Fibroblast of lung (primary cell): ENCODE measurements at regions not wholly inside any gene's neighbourhood (a gene's known extent, or its start where the extent isn't known, plus 50 kb on each side); places are given as distances from the start of the nearest gene placed in this dataset.

Source experiments
- DNase-seq, 2 donors: peaks; one replicate each; pipeline versions ENCODE4 v3.0.0 to v3.0.0-alpha.2; 2010; ENCODE audit warnings: low read depth in 2 of 2
- H2AFZ ChIP-seq: 2 replicates; pipeline ENCODE4 v1.5.1; 2012; ENCODE audit warnings: low read length, control low read depth, inconsistent platforms
- H3K27ac ChIP-seq: 2 replicates; pipeline ENCODE4 v1.5.1; 2011; ENCODE audit warnings: low read length, control low read depth; ENCODE audit not compliant: insufficient read depth
- H3K27me3 ChIP-seq: 2 replicates; pipeline ENCODE4 v1.5.1; 2011; ENCODE audit warnings: mild to moderate bottlenecking, low read length; ENCODE audit not compliant: control insufficient read depth, insufficient read depth
- H3K36me3 ChIP-seq: 2 replicates; pipeline ENCODE4 v1.5.1; 2011; ENCODE audit warnings: low read length; ENCODE audit not compliant: control insufficient read depth, insufficient read depth
- H3K4me1 ChIP-seq: 2 replicates; pipeline ENCODE4 v1.5.1; 2011; ENCODE audit warnings: low read length; ENCODE audit not compliant: control insufficient read depth, insufficient read depth; ENCODE audit errors: extremely low read depth
- H3K4me2 ChIP-seq: 2 replicates; pipeline ENCODE4 v1.5.1; 2011; ENCODE audit warnings: low read length, control low read depth; ENCODE audit not compliant: insufficient read depth; ENCODE audit errors: extremely low read depth
- H3K4me3 ChIP-seq, 4 experiments: fragments of 200-600 bp in 1 of 4; sonication (generic) in 1 of 4; replicated peaks in 1 of 4; 2 replicates each; pipeline ENCODE4 v1.5.1; 2011 to 2016; ENCODE audit warnings: low read length in 4 of 4, low read depth in 3 of 4, mild to moderate bottlenecking in 3 of 4, control low read depth in 2 of 4, inconsistent platforms in 1 of 4, mixed read lengths in 1 of 4; ENCODE audit not compliant: insufficient read depth in 1 of 4; ENCODE audit errors: control extremely low read depth in 1 of 4
- H3K79me2 ChIP-seq: 2 replicates; pipeline ENCODE4 v1.5.1; 2012; ENCODE audit warnings: mild to moderate bottlenecking, low read length, inconsistent platforms; ENCODE audit not compliant: control insufficient read depth, insufficient read depth
- H3K9ac ChIP-seq: 2 replicates; pipeline ENCODE4 v1.5.1; 2011; ENCODE audit warnings: mild to moderate bottlenecking, low read length, control low read depth; ENCODE audit not compliant: insufficient read depth
- H3K9me3 ChIP-seq: 2 replicates; pipeline ENCODE4 v1.5.1; 2012; ENCODE audit warnings: low read depth, low read length; ENCODE audit not compliant: control insufficient read depth, insufficient read depth
- H4K20me1 ChIP-seq: 2 replicates; pipeline ENCODE4 v1.5.1; 2011; ENCODE audit warnings: low read length; ENCODE audit not compliant: control insufficient read depth, insufficient read depth; ENCODE audit errors: extremely low read depth
- EZH2 ChIP-seq: IDR thresholded peaks from 2 replicates; pipeline ENCODE4 v1.5.1; 2012; ENCODE audit warnings: low read length, control low read depth, mild to moderate bottlenecking; ENCODE audit errors: missing control alignments
- TF ChIP-seq, protein P1 (sequence below), 2 donors: IDR thresholded peaks in 1 of 2; conservative IDR thresholded peaks in 1 of 2; 1 replicate in 1 of 2; 2 replicates in 1 of 2; pipeline ENCODE4 v1.5.1; 2011 to 2012; ENCODE audit warnings: low read length in 2 of 2, control low read depth in 1 of 2, inconsistent platforms in 1 of 2, low read depth in 1 of 2, mild to moderate bottlenecking in 1 of 2

DNA sequence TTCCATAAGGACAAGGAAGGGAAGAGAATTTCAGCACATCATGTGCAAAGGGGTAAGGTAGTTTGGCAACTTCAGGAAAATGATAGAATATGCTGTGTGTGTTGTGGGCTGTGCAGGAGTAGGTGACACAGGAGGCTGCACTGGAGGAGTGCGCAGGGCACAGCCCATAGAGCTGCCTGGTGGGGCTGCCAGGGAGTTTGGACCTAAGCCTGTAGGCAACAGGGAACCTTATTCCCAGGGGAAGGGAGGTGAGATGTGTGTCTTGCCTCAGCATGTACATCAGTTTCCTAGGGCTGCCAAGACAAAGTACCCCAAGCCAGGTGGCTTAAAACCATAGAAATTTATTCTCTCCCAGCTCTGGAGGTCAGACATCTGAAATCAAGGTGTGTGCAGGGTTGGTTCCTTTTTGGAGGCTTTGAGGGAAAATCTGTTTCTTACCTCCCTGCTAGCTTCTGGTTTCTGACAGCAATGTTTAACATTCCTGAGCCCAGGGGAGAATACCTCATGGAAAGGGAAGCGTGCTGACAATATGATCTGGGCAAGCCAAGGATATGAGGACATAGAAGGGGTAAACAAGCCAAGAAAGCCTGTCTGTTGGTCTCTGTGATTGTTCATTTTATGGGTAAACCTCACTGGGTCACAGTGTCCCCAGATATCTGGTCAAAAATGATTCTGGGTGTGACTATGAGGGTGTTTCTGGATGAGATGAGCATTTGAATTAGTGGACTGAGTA, 174.0 kb upstream of the NTF3 start:
- Histone ChIP-seq H3K79me2 (no peaks in the 10 kb centered on the region), H3K27me3 (no peaks in the 10 kb centered on the region)
- DNase-seq, result peak in 1 of 2 donors; percentile 44

DNA sequence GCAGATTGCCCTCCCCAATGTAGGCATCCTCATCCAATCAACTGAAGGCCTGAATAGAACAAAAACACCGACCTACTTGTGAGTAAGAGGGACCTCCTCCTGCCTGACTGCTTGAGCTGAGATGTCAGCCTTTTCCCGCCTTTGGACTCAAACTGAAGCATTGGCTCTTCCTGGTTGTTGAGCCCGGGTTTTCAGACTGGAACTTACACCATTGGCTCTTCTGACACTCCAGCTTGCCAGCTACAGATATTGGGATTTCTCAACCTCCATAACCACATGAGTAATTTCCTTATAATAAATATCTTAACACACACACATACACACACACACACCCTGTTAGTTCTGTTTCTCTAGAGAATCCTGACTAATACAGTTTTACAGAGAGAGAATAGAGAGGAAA, 173.4 kb upstream of the NTF3 start:
- peak; percentile 70 to 81 for DNase-seq
- Histone ChIP-seq H3K4me2 (no peak overlapping the region), H3K36me3 (no peaks in the 10 kb centered on the region), H3K9me3 (no peaks in the 10 kb centered on the region), H3K4me3 (no peak overlapping the region), H4K20me1 (no peaks in the 10 kb centered on the region), H3K79me2 (no peaks in the 10 kb centered on the region), H3K27ac (no peak overlapping the region), H3K27me3 (no peaks in the 10 kb centered on the region), H3K4me1 (peaks cover 12% of the 10 kb centered on the region), H2AFZ (no peak overlapping the region), H3K9ac (no peak overlapping the region)
- TF ChIP-seq EZH2, result no peak
- TF ChIP-seq, protein P1, sequence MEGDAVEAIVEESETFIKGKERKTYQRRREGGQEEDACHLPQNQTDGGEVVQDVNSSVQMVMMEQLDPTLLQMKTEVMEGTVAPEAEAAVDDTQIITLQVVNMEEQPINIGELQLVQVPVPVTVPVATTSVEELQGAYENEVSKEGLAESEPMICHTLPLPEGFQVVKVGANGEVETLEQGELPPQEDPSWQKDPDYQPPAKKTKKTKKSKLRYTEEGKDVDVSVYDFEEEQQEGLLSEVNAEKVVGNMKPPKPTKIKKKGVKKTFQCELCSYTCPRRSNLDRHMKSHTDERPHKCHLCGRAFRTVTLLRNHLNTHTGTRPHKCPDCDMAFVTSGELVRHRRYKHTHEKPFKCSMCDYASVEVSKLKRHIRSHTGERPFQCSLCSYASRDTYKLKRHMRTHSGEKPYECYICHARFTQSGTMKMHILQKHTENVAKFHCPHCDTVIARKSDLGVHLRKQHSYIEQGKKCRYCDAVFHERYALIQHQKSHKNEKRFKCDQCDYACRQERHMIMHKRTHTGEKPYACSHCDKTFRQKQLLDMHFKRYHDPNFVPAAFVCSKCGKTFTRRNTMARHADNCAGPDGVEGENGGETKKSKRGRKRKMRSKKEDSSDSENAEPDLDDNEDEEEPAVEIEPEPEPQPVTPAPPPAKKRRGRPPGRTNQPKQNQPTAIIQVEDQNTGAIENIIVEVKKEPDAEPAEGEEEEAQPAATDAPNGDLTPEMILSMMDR (conservative IDR thresholded peaks at IDR 0.05 in 1 of 2, IDR thresholded peaks at IDR 0.05 in 1 of 2; ENCODE audit: low read depth in 1 of 2, low read length in 2 of 2), result no peak

More for the DNA sequence above, 174.0 kb upstream of the NTF3 start:
- no peak for TF ChIP-seq EZH2
- TF ChIP-seq, protein P1 (conservative IDR thresholded peaks at IDR 0.05 in 1 of 2, IDR thresholded peaks at IDR 0.05 in 1 of 2; ENCODE audit: low read depth in 1 of 2, low read length in 2 of 2), result no peak
- Histone ChIP-seq H3K4me3 (no peak overlapping the region), H3K36me3 (no peaks in the 10 kb centered on the region), H2AFZ (no peak overlapping the region), H3K27ac (no peak overlapping the region), H3K4me2 (no peak overlapping the region), H3K9ac (no peak overlapping the region), H3K4me1 (peaks cover 9% of the 10 kb centered on the region), H3K9me3 (no peaks in the 10 kb centered on the region), H4K20me1 (no peaks in the 10 kb centered on the region)

- Histone ChIP-seq H3K4me2 (no peak overlapping the region), H3K36me3 (no peaks in the 10 kb centered on the region), H3K79me2 (no peaks in the 10 kb centered on the region), H2AFZ (no peak overlapping the region), H4K20me1 (no peaks in the 10 kb centered on the region), H3K4me3 (no peak overlapping the region), H3K27me3 (no peaks in the 10 kb centered on the region), H3K9me3 (no peaks in the 10 kb centered on the region), H3K4me1 (peaks cover 12% of the 10 kb centered on the region), H3K27ac (no peak overlapping the region), H3K9ac (no peak overlapping the region)
- TF ChIP-seq, protein P1 (conservative IDR thresholded peaks at IDR 0.05 in 1 of 2, IDR thresholded peaks at IDR 0.05 in 1 of 2; ENCODE audit: low read depth in 1 of 2, low read length in 2 of 2), result no peak
- no peak for TF ChIP-seq EZH2
- DNase-seq, result no peak
Measured at GRCh38 chr12:5258926-5259325, 173.0 kb upstream of the NTF3 start.
